ENCODE measurements at regions not wholly inside any gene's neighbourhood (a gene's known extent, or its start where the extent isn't known, plus 50 kb on each side); places are given as distances from the start of the nearest gene placed in this dataset.
A peak's percentile ranks its signal among the peaks of the same experiment; 100 is the strongest.

DNA sequence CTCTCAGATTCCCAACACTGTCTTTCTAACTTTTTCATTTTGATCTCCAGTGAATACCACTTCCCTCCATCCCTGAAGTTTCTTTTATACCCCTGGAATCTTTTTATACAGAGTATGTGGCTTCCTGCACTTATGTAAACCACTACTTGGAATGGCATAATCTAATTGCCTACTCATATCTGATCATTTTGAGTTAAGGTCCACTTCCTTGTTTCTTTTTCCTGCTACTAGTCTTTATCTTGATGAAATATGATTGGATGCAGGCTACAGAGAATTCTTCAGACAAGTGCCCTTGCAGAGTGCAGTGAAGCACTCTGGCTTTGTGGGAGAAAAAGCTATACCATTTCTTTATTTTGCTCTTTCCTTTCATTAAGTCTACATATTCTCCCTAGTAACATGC lies 325.3 kb upstream of the ADAMTS5 start:
- Histone ChIP-seq H3K4me3 (ENCODE audit: low read depth, low read length) (no peak overlapping the region), H3K27me3 (ENCODE audit: control insufficient read depth, insufficient read depth, low read length) (no peaks in the 10 kb centered on the region), H3K36me3 (ENCODE audit: control insufficient read depth, insufficient read depth, low read length) (no peaks in the 10 kb centered on the region)
- TF ChIP-seq, protein P1, sequence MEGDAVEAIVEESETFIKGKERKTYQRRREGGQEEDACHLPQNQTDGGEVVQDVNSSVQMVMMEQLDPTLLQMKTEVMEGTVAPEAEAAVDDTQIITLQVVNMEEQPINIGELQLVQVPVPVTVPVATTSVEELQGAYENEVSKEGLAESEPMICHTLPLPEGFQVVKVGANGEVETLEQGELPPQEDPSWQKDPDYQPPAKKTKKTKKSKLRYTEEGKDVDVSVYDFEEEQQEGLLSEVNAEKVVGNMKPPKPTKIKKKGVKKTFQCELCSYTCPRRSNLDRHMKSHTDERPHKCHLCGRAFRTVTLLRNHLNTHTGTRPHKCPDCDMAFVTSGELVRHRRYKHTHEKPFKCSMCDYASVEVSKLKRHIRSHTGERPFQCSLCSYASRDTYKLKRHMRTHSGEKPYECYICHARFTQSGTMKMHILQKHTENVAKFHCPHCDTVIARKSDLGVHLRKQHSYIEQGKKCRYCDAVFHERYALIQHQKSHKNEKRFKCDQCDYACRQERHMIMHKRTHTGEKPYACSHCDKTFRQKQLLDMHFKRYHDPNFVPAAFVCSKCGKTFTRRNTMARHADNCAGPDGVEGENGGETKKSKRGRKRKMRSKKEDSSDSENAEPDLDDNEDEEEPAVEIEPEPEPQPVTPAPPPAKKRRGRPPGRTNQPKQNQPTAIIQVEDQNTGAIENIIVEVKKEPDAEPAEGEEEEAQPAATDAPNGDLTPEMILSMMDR (IDR thresholded peaks at IDR 0.05; ENCODE audit: insufficient read depth, low read length, severe bottlenecking): no peak
- no peak for FAIRE-seq
- no peak for DNase-seq (ENCODE audit: low read depth)

DNA sequence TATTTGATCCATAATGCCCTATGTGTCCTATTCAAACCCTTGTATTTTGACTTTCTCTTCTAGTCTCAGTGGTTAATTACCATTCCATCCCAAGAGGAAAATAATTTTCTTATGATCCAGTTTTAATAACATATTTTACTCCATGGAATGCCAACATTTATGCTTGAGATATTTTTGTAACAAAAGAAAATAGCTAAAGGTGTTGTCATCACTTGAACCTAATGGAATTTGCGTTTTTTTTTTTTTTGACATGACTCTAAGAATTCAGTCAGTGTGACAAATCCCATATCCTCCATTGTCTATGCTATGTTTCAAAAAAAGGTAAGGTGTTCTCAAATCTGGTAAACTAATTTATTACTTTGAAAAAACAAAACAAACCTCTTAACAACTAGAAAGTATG lies 324.1 kb upstream of the ADAMTS5 start:
- TF ChIP-seq, protein P1 (IDR thresholded peaks at IDR 0.05; ENCODE audit: insufficient read depth, low read length, severe bottlenecking): no peak
- no peaks in the 10 kb centered on the region for H3K27me3 ChIP-seq (ENCODE audit: control insufficient read depth, insufficient read depth, low read length)
- H3K4me3 ChIP-seq (ENCODE audit: low read depth, low read length): no peak overlapping the region
- peak; percentile 21 for DNase-seq (ENCODE audit: low read depth)
- FAIRE-seq: no peak
- no peaks in the 10 kb centered on the region for H3K36me3 ChIP-seq (ENCODE audit: control insufficient read depth, insufficient read depth, low read length)

DNA sequence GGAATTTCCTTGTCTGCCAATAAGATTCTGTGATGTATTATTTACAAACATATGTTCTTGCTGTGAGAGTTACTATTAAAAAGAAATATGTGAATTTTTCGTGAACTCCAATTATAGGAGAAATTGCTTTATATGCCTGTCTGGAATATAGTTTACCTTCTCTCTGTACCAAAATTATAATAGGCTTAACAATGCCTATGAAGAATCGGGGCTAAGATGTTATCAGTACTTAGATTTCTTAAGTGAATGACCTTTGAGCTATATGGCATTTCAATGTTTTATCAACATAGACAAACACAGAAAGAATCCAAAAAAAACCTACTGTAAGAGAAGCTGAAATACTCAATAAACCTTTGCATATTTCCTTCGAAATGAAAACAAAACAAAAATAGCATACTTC lies 323.1 kb upstream of the ADAMTS5 start:
- FAIRE-seq (no peak), DNase-seq (ENCODE audit: low read depth) (no peak)
- Histone ChIP-seq H3K27me3 (ENCODE audit: control insufficient read depth, insufficient read depth, low read length) (no peaks in the 10 kb centered on the region), H3K36me3 (ENCODE audit: control insufficient read depth, insufficient read depth, low read length) (no peaks in the 10 kb centered on the region), H3K4me3 (ENCODE audit: low read depth, low read length) (no peak overlapping the region)
- TF ChIP-seq, protein P1 (IDR thresholded peaks at IDR 0.05; ENCODE audit: insufficient read depth, low read length, severe bottlenecking): no peak

DNA sequence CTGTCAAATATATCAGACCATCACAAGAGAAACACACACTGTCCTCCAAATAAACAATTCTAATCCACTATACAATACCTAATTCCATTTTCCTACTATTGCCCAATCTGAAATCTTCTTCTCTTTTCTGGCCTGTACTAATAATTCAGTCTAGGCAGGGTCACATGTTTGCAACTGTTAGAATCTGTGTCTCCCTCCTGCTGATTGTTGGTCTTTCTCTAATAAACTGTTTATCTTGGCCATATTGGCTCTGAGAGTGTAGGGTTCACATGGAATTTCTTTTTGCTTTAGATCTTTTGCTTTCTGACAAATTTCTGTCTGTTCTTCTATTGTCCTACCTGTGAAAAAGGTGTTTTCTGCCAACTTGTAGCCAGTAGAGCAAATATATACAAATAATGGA lies 319.9 kb upstream of the ADAMTS5 start:
- TF ChIP-seq, protein P1 (IDR thresholded peaks at IDR 0.05; ENCODE audit: insufficient read depth, low read length, severe bottlenecking): no peak
- Histone ChIP-seq H3K36me3 (ENCODE audit: control insufficient read depth, insufficient read depth, low read length) (no peaks in the 10 kb centered on the region), H3K4me3 (ENCODE audit: low read depth, low read length) (no peak overlapping the region), H3K27me3 (ENCODE audit: control insufficient read depth, insufficient read depth, low read length) (no peaks in the 10 kb centered on the region)
- no peak for DNase-seq (ENCODE audit: low read depth)
- no peak for FAIRE-seq

DNA sequence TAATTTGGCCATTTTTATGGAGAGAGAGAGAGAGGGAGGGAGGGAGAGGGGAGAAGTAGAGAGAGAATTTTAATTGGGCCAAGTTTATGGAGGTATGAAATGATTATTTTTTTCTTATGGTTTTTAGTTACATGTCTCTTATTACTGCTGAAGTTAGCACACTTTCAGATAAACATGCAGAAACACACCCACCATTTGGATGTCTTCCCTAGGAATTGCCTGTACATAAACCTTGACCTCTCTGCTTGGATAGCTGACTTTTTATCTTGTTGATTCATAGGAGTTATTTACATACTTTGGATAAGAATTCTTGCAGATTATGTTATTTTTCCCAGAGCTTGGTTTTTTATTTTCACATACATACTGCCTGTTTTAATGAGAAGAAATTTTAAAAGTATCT lies 310.2 kb upstream of the ADAMTS5 start:
- DNase-seq (ENCODE audit: low read depth) (peak; percentile 10), FAIRE-seq (no peak)
- TF ChIP-seq, protein P1 (IDR thresholded peaks at IDR 0.05; ENCODE audit: insufficient read depth, low read length, severe bottlenecking): no peak
- Histone ChIP-seq H3K36me3 (ENCODE audit: control insufficient read depth, insufficient read depth, low read length) (no peaks in the 10 kb centered on the region), H3K27me3 (ENCODE audit: control insufficient read depth, insufficient read depth, low read length) (no peaks in the 10 kb centered on the region), H3K4me3 (ENCODE audit: low read depth, low read length) (no peak overlapping the region)

DNA sequence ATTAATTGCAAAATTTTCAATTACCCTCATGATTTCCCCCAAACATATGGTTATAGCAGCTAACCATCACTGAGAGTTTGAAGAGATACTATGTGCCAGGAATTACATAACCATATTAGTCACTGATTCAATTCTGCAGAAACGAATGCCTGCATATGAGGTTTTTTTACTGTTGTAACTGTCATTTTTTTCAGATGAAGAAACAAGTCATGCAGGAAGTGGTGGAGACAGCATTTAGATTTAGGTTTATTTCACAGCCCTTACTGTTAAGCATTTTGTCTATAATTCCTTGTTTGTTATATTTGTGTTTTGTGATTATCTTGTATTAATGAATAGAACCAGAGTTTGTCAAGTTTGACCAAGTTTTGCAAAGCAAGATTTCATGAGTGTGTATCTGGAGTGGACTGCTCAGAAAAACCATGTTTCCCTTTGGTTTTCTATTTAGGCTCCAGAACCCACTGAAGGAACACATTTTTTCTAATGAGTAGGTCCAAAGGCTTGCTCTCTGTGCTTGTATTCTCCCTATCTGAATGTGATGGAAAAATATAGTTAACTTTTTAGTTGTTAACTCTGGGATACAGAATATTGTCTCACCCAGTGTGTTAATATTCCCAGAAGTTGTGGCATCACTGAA lies 308.5 kb upstream of the ADAMTS5 start:
- Histone ChIP-seq H3K4me3 (ENCODE audit: low read depth, low read length) (no peak overlapping the region), H3K36me3 (ENCODE audit: control insufficient read depth, insufficient read depth, low read length) (no peaks in the 10 kb centered on the region), H3K27me3 (ENCODE audit: control insufficient read depth, insufficient read depth, low read length) (no peaks in the 10 kb centered on the region)
- FAIRE-seq: no peak
- TF ChIP-seq, protein P1 (IDR thresholded peaks at IDR 0.05; ENCODE audit: insufficient read depth, low read length, severe bottlenecking): no peak
- DNase-seq (ENCODE audit: low read depth): peak; percentile 91
